BJ (cell line): ENCODE measurements at regions not wholly inside any gene's neighbourhood (a gene's known extent, or its start where the extent isn't known, plus 50 kb on each side); places are given as distances from the start of the nearest gene placed in this dataset.

ENCODE experiments used
- CTCF ChIA-PET: fragments of 350-600 bp; formaldehyde crosslinking; extraction: SDS; loops from one replicate; lab custom pipeline; 2021; ENCODE audit warnings: antibody characterized with exemption, inconsistent platforms; lab: Yijun Ruan, JAX
- POLR2A ChIA-PET: fragments of 300-600 bp; sonication (Branson Sonifier 250); formaldehyde crosslinking; extraction: SDS; loops from one replicate; lab custom pipeline; 2021; ENCODE audit warnings: antibody characterized with exemption; lab: Charles Lee
- DNase-seq: peaks from one replicate; pipeline ENCODE4 v3.0.0-alpha.2; 2011; ENCODE audit warnings: low read depth
- H3K27me3 ChIP-seq: 2 replicates; pipeline ENCODE4 v1.6.0; 2011; ENCODE audit warnings: low read length; ENCODE audit not compliant: control insufficient read depth, insufficient read depth
- H3K36me3 ChIP-seq: 2 replicates; pipeline ENCODE4 v1.5.1; 2011; ENCODE audit warnings: low read length; ENCODE audit not compliant: control insufficient read depth, insufficient read depth
- H3K4me3 ChIP-seq: 2 replicates; pipeline ENCODE4 v1.5.1; 2011; ENCODE audit warnings: low read depth, mild to moderate bottlenecking, control low read depth, low read length
- CTCF ChIP-seq: IDR thresholded peaks from 2 replicates; pipeline ENCODE4 v1.5.1; 2011; ENCODE audit warnings: low read depth, mild to moderate bottlenecking, control low read depth, inconsistent platforms, low read length, moderate library complexity; ENCODE audit not compliant: insufficient read depth

GRCh38 chr6:22852101-22852500 lies 282.7 kb downstream of the HDGFL1 start:
- Histone ChIP-seq H3K36me3 (no peaks in the 10 kb centered on the region), H3K4me3 (no peak overlapping the region), H3K27me3 (no peaks in the 10 kb centered on the region)
- no peak for DNase-seq
- TF ChIP-seq CTCF, result no peak
- CTCF ChIA-PET, result no interaction called here
- POLR2A ChIA-PET, result no interaction called here

DNA sequence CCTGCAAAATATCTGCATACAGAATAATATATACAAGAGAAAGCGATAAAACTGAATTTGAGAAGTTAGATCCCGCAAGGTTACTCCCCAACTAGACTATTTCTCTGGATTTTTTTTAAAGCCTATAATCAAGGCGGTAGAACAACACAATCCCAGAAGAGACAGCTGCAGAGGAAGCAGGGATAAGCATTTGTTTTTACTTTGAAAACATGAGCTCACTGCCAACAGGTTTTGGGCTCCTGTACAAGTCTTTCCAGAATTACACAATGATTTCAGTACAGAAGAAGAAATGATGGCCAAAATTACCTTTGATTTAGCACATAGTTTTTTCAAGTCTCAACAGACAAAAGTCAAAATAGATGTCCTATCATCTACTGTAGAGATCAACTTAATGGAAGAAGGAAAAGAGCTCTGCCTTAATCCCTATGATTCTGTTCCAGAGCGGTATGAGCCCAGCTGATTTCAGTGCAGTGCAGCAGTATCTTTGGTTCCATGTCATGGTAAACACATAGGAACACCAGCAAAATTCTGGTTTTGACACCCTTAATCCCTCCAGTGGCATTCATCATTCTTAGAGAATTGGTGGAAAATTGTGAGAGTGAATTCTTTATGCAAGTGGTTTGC lies 304.3 kb downstream of the HDGFL1 start:
- CTCF ChIA-PET, result no interaction called here
- H3K36me3 ChIP-seq, result no peaks in the 10 kb centered on the region
- DNase-seq, result no peak
- no peaks in the 10 kb centered on the region for H3K27me3 ChIP-seq
- POLR2A ChIA-PET, result interaction anchor here (0.6 kb wide), 1 partner anchor 503 kb away, joined by 4 read pairs; no protein-coding TSS in a partner anchor
- H3K4me3 ChIP-seq, result no peak overlapping the region
- no peak for TF ChIP-seq CTCF

- POLR2A ChIA-PET, result no interaction called here
Measured at GRCh38 chr6:22875845-22876244, 306.5 kb downstream of the HDGFL1 start.

DNA sequence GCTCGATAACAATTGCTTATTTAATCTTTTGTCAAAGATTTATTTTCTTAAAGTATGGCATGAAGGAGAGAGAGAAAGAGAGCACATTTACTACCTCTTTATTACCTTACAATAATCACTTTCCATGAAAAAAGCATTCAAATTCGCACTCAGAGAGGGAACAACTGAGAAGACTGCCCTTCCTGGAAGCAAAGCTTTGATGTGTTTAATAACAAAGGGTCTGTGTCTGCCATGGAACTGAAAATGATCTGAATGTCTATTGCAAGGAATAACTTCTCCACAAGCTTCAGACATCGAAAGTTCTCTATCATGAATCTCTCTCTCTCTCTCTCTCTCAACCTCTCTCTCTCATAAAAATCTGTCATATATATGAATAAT lies 308.9 kb downstream of the HDGFL1 start:
- no peak for TF ChIP-seq CTCF
- POLR2A ChIA-PET, result interaction anchor here (0.6 kb wide), 1 partner anchor 56 kb away, joined by 3 read pairs; no protein-coding TSS in a partner anchor
- CTCF ChIA-PET, result interaction anchor here (1.7 kb wide), 1 partner anchor 298 kb away, joined by 4 read pairs; no protein-coding TSS in a partner anchor
- no peak for DNase-seq
- Histone ChIP-seq H3K36me3 (no peaks in the 10 kb centered on the region), H3K4me3 (no peak overlapping the region), H3K27me3 (no peaks in the 10 kb centered on the region)

More at GRCh38 chr6:22875845-22876244, 306.5 kb downstream of the HDGFL1 start:
- CTCF ChIA-PET, result no interaction called here
- H3K4me3 ChIP-seq, result no peak overlapping the region
- no peaks in the 10 kb centered on the region for H3K27me3 ChIP-seq
- no peak for DNase-seq
- H3K36me3 ChIP-seq, result no peaks in the 10 kb centered on the region
- TF ChIP-seq CTCF, result no peak

DNA sequence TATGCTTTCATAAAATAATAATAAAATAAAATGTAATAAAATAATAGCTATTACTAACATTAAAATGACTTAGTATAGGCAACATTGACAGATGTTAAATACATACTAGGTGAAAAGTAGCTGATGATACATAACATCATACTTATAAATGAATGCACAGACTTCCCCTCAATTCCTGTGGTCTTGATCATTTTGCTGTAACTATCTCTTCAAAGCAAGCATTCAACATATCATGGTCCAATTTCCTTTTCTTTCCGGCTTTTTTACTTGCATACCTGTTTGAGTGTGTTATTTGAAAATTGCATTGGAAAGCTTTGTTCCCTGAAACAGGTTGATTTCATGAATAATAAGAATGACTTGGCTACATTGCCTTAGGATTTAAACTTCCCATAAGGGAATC lies 309.3 kb downstream of the HDGFL1 start:
- no peak overlapping the region for H3K4me3 ChIP-seq
- CTCF ChIA-PET, result interaction anchor here (1.7 kb wide), 1 partner anchor 298 kb away, joined by 4 read pairs; no protein-coding TSS in a partner anchor
- no peak for TF ChIP-seq CTCF
- POLR2A ChIA-PET, result interaction anchor here (0.6 kb wide), 1 partner anchor 57 kb away, joined by 3 read pairs; no protein-coding TSS in a partner anchor
- DNase-seq, result no peak
- H3K36me3 ChIP-seq, result no peaks in the 10 kb centered on the region
- H3K27me3 ChIP-seq, result no peaks in the 10 kb centered on the region
